GM18867 (cell line): ENCODE measurements at regions not wholly inside any gene's neighbourhood (a gene's known extent, or its start where the extent isn't known, plus 50 kb on each side); places are given as distances from the start of the nearest gene placed in this dataset.

Source experiments
- ATAC-seq: cut with Tn5 transposase; IDR thresholded peaks from one replicate; pipeline ENCODE4 v1.9.1; 2021; ENCODE audit warnings: mild to moderate bottlenecking, moderate library complexity; ENCODE audit not compliant: unreplicated experiment

GRCh38 chr5:2008851-2009629, 126.3 kb upstream of the IRX4 start:
- ATAC-seq = no peak

GRCh38 chr5:2007878-2008501, 125.3 kb upstream of the IRX4 start:
- no peak for ATAC-seq

- no peak for ATAC-seq
Measured at GRCh38 chr5:2007496-2007877, 124.8 kb upstream of the IRX4 start.

- no peak for ATAC-seq
Measured at GRCh38 chr5:2006971-2007291, 124.2 kb upstream of the IRX4 start.

- no peak for ATAC-seq
Measured at GRCh38 chr5:2006193-2006970, 123.7 kb upstream of the IRX4 start.

- ATAC-seq = no peak
Measured at GRCh38 chr5:2005101-2006041, 122.6 kb upstream of the IRX4 start.

- ATAC-seq = no peak
Measured at GRCh38 chr5:2003690-2004365, 121.1 kb upstream of the IRX4 start.

GRCh38 chr5:2003206-2003605, 120.5 kb upstream of the IRX4 start:
- no peak for ATAC-seq

GRCh38 chr5:2001300-2001699, 118.6 kb upstream of the IRX4 start:
- no peak for ATAC-seq

- ATAC-seq = no peak
Measured at GRCh38 chr5:2000591-2000990, 117.9 kb upstream of the IRX4 start.

GRCh38 chr5:1999794-2000193, 117.1 kb upstream of the IRX4 start:
- ATAC-seq = no peak

GRCh38 chr5:1998716-1999317, 116.1 kb upstream of the IRX4 start:
- no peak for ATAC-seq

- no peak for ATAC-seq
Measured at GRCh38 chr5:1998348-1998669, 115.6 kb upstream of the IRX4 start.

- ATAC-seq = no peak
Measured at GRCh38 chr5:1997640-1998347, 115.1 kb upstream of the IRX4 start.

- no peak for ATAC-seq
Measured at GRCh38 chr5:1995491-1995890, 112.8 kb upstream of the IRX4 start.

- ATAC-seq = no peak
Measured at GRCh38 chr5:1987471-1987870, 104.7 kb upstream of the IRX4 start.

- no peak for ATAC-seq
Measured at GRCh38 chr5:1985781-1986180, 103.1 kb upstream of the IRX4 start.

- no peak for ATAC-seq
Measured at GRCh38 chr5:1983919-1984695, 101.4 kb upstream of the IRX4 start.

- no peak for ATAC-seq
Measured at GRCh38 chr5:1983401-1983800, 100.7 kb upstream of the IRX4 start.
